SK-N-SH treated with all-trans-retinoic acid at 6 μM for 48 hours (cell line): ENCODE measurements at regions not wholly inside any gene's neighbourhood (a gene's known extent, or its start where the extent isn't known, plus 50 kb on each side); places are given as distances from the start of the nearest gene placed in this dataset.

Experiments used
- ATAC-seq: fragments of 200-7000 bp; cut with Tn5 transposase; 3 replicates; pipeline ENCODE4 v1.9.1; 2020; ENCODE audit warnings: mild to moderate bottlenecking, moderate library complexity
- ARNTL ChIP-seq: fragments of 450-650 bp; formaldehyde crosslinking; IDR thresholded peaks from 2 replicates; pipeline ENCODE4 v1.5.0; 2020; ENCODE audit warnings: low read depth, mild to moderate bottlenecking, moderate library complexity, borderline replicate concordance
- BACH2 ChIP-seq: fragments of 250-450 bp; sonication (Bioruptor Pico); IDR thresholded peaks from 2 replicates; pipeline ENCODE4 v1.9.0; 2021; ENCODE audit warnings: mild to moderate bottlenecking, borderline replicate concordance
- CREB5 ChIP-seq: fragments of 250-450 bp; sonication (Bioruptor Pico); IDR thresholded peaks from 2 replicates; pipeline ENCODE4 v1.5.1; 2020; ENCODE audit warnings: low read depth, mild to moderate bottlenecking, moderate library complexity
- CSDC2 ChIP-seq: fragments of 250-450 bp; sonication (Bioruptor Pico); IDR thresholded peaks from 2 replicates; pipeline ENCODE4 v1.5.0; 2020; ENCODE audit warnings: mild to moderate bottlenecking, moderate library complexity
- CSRNP3 ChIP-seq: fragments of 250-450 bp; sonication (Bioruptor Pico); IDR thresholded peaks from 2 replicates; pipeline ENCODE4 v1.5.1; 2021; ENCODE audit warnings: mild to moderate bottlenecking, moderate library complexity
- ESRRG ChIP-seq: fragments of 250-450 bp; sonication (Bioruptor Pico); IDR thresholded peaks from 2 replicates; pipeline ENCODE4 v1.6.1; 2021; ENCODE audit warnings: mild to moderate bottlenecking
- PATZ1 ChIP-seq: fragments of 250-450 bp; sonication (Bioruptor Pico); IDR thresholded peaks from 2 replicates; pipeline ENCODE4 v1.8.0; 2020; ENCODE audit warnings: mild to moderate bottlenecking, moderate library complexity, borderline replicate concordance
- POU6F1 ChIP-seq: fragments of 250-450 bp; sonication (Bioruptor Pico); IDR thresholded peaks from 2 replicates; pipeline ENCODE4 v1.8.0; 2021; ENCODE audit warnings: low read depth, mild to moderate bottlenecking, moderate library complexity, borderline replicate concordance
- RARB ChIP-seq: fragments of 250-450 bp; sonication (Bioruptor Pico); IDR thresholded peaks from 2 replicates; pipeline ENCODE4 v1.8.0; 2021; ENCODE audit warnings: mild to moderate bottlenecking, moderate library complexity
- SNAI2 ChIP-seq: fragments of 250-450 bp; sonication (Bioruptor Pico); IDR thresholded peaks from 2 replicates; pipeline ENCODE4 v1.5.0; 2020; ENCODE audit warnings: mild to moderate bottlenecking, moderate library complexity
- TCF4 ChIP-seq: fragments of 250-450 bp; sonication (Bioruptor Pico); IDR thresholded peaks from 2 replicates; pipeline ENCODE4 v1.8.0; 2021; ENCODE audit warnings: mild to moderate bottlenecking, moderate library complexity, borderline replicate concordance
- TOX ChIP-seq: fragments of 250-450 bp; sonication (Bioruptor Pico); IDR thresholded peaks from 2 replicates; pipeline ENCODE4 v1.8.0; 2021; ENCODE audit warnings: mild to moderate bottlenecking, moderate library complexity, borderline replicate concordance
- TSHZ2 ChIP-seq: fragments of 250-450 bp; sonication (Bioruptor Pico); IDR thresholded peaks from 2 replicates; pipeline ENCODE4 v1.5.0; 2020; ENCODE audit warnings: mild to moderate bottlenecking, moderate library complexity
- ZC3H10 ChIP-seq: fragments of 250-450 bp; sonication (Bioruptor Pico); IDR thresholded peaks from 2 replicates; pipeline ENCODE4 v1.5.1; 2021; ENCODE audit warnings: mild to moderate bottlenecking, moderate library complexity
- ZFP3 ChIP-seq: fragments of 250-450 bp; sonication (Bioruptor Pico); IDR thresholded peaks from 2 replicates; pipeline ENCODE4 v1.5.0; 2020; ENCODE audit warnings: mild to moderate bottlenecking, moderate library complexity
- ZFP30 ChIP-seq: fragments of 450-650 bp; formaldehyde crosslinking; IDR thresholded peaks from 2 replicates; pipeline ENCODE4 v1.5.0; 2022; ENCODE audit warnings: mild to moderate bottlenecking, moderate library complexity
- ZNF565 ChIP-seq: fragments of 450-650 bp; formaldehyde crosslinking; conservative IDR thresholded peaks from 2 replicates; pipeline ENCODE4 v1.5.0; 2020; ENCODE audit warnings: low read depth, mild to moderate bottlenecking, moderate library complexity
- ZNF70 ChIP-seq: fragments of 450-650 bp; formaldehyde crosslinking; IDR thresholded peaks from 2 replicates; pipeline ENCODE4 v1.5.0; 2020; ENCODE audit warnings: mild to moderate bottlenecking, moderate library complexity
- ZNF8 ChIP-seq: fragments of 450-650 bp; formaldehyde crosslinking; IDR thresholded peaks from 2 replicates; pipeline ENCODE4 v1.5.0; 2020; ENCODE audit warnings: mild to moderate bottlenecking, moderate library complexity

GRCh38 chr4:53866055-53866454 lies 198.3 kb downstream of the CHIC2 start:
- no peak for ATAC-seq
- TF ChIP-seq POU6F1 (CRISPR knock-in tag), result no peak
- no peak for TF ChIP-seq CSRNP3
- no peak for TF ChIP-seq TSHZ2 (CRISPR knock-in tag)
- no peak for TF ChIP-seq ZFP3 (CRISPR knock-in tag)
- no peak for TF ChIP-seq ZFP30 (CRISPR knock-in tag)
- no peak for TF ChIP-seq CSDC2 (CRISPR knock-in tag)
- TF ChIP-seq SNAI2, result no peak
- TF ChIP-seq ZC3H10 (CRISPR knock-in tag), result no peak
- TF ChIP-seq ARNTL, result no peak
- no peak for TF ChIP-seq BACH2 (CRISPR knock-in tag)
- TF ChIP-seq ESRRG, result no peak
- TF ChIP-seq PATZ1, result no peak
- no peak for TF ChIP-seq ZNF565
- no peak for TF ChIP-seq ZNF8 (CRISPR knock-in tag)
- TF ChIP-seq CREB5 (CRISPR knock-in tag), result no peak
- no peak for TF ChIP-seq ZNF70 (CRISPR knock-in tag)
- no peak for TF ChIP-seq TOX
- no peak for TF ChIP-seq RARB (CRISPR knock-in tag)
- TF ChIP-seq TCF4 (CRISPR knock-in tag), result no peak

GRCh38 chr4:53865054-53865453 lies 199.4 kb downstream of the CHIC2 start:
- TF ChIP-seq PATZ1, result no peak
- TF ChIP-seq TCF4 (CRISPR knock-in tag), result no peak
- no peak for TF ChIP-seq ZNF70 (CRISPR knock-in tag)
- TF ChIP-seq CSRNP3, result no peak
- TF ChIP-seq ZNF8 (CRISPR knock-in tag), result no peak
- no peak for TF ChIP-seq ZC3H10 (CRISPR knock-in tag)
- no peak for ATAC-seq
